Esophagus muscularis mucosa (tissue), 4 donors: ENCODE measurements at regions not wholly inside any gene's neighbourhood (a gene's known extent, or its start where the extent isn't known, plus 50 kb on each side); places are given as distances from the start of the nearest gene placed in this dataset.

Experiments
- DNase-seq: peaks from one replicate; pipeline ENCODE4 v3.0.0-alpha.2; 2017; ENCODE audit errors: extremely low spot score
- H3K27ac ChIP-seq, 4 donors: fragments of 200-600 bp; sonication (generic); replicated peaks in 1 of 4; 1 replicate in 3 of 4; 2 replicates in 1 of 4; pipeline ENCODE4 v1.5.1; 2016 to 2019; ENCODE audit warnings: mild to moderate bottlenecking in 1 of 4
- H3K27me3 ChIP-seq, 4 donors: fragments of 200-600 bp; sonication (generic); one replicate each; pipeline versions ENCODE4 v1.5.1 to v1.6.0; 2016 to 2019
- H3K36me3 ChIP-seq, 4 donors: fragments of 200-600 bp; sonication (generic); one replicate each; pipeline ENCODE4 v1.5.1; 2016 to 2019
- H3K4me1 ChIP-seq, 4 donors: fragments of 200-600 bp; sonication (generic); one replicate each; pipeline ENCODE4 v1.5.1; 2016 to 2019
- H3K4me3 ChIP-seq, 4 donors: fragments of 200-600 bp; sonication (generic); 1 replicate in 2 of 4; 2 replicates in 2 of 4; pipeline ENCODE4 v1.5.1; 2016 to 2019; ENCODE audit warnings: mild to moderate bottlenecking in 4 of 4, moderate library complexity in 1 of 4
- H3K9me3 ChIP-seq, 4 donors: fragments of 200-600 bp; sonication (generic); 1 replicate in 3 of 4; 2 replicates in 1 of 4; pipeline ENCODE4 v1.5.1; 2016 to 2019
- EP300 ChIP-seq: sonication (generic); formaldehyde crosslinking; IDR thresholded peaks from one replicate; pipeline ENCODE4 v1.6.1; 2017; ENCODE audit warnings: antibody characterized with exemption
- POLR2A ChIP-seq: fragments of 450-650 bp; IDR thresholded peaks from one replicate; pipeline ENCODE4 v1.6.1; 2017; ENCODE audit warnings: antibody characterized with exemption, moderate library complexity, mild to moderate bottlenecking, low read depth
- POLR2AphosphoS5 ChIP-seq, 2 donors: sonication (generic); formaldehyde crosslinking; IDR thresholded peaks; one replicate each; pipeline ENCODE4 v1.6.1; 2017; ENCODE audit warnings: antibody characterized with exemption in 2 of 2
- WGBS: methylation state at CpG from one replicate; pipeline ENCODE4 v1.1.5; 2018; 5-methylcytosine and 5-hydroxymethylcytosine counted together
- intact Hi-C: fragments of 100-400 bp; cut with DNase I; formaldehyde crosslinking; loops from one replicate; pipeline ENCODE4 v1.15.1; 2023
- TF ChIP-seq, protein P1 (sequence below), 3 experiments: fragments of 200-600 bp in 2 of 3; fragments of 450-650 bp in 1 of 3; sonication (generic) in 2 of 3; IDR thresholded peaks; one replicate each; pipeline ENCODE4 v1.5.1; 2017 to 2019; ENCODE audit warnings: antibody characterized with exemption in 3 of 3, mild to moderate bottlenecking in 2 of 3, moderate library complexity in 1 of 3

DNA sequence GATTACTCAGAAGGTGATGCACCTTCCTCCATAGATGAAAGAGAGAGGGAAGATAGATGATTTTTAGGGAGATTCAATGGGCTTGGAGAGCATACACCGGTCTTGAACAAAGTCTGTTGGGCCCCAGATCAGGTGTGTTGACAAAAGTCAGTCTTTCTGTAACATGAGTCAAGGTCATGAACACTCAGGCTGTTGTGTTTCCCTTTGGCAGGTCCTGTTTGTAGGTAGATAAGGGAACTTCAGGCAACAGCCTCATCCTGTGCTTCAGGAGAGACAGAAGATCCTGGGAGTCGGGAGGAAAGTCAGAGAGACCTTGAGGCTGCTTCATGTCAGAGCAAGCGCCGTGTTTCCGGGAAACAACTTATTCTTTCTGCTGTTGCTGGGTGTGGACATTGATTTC lies 703.1 kb downstream of the BRD1 start:
- Histone ChIP-seq H3K9me3 (no peaks in the 10 kb centered on the region), H3K27me3 (peaks cover 0 to 23% (median 0%) of the 10 kb centered on the region in 4 donors), H3K36me3 (no peaks in the 10 kb centered on the region), H3K4me3 (no peak overlapping the region), H3K27ac (no peak overlapping the region), H3K4me1 (no peaks in the 10 kb centered on the region)
- no peak for DNase-seq
- no peak for TF ChIP-seq POLR2AphosphoS5 (IDR thresholded peaks at IDR 0.05)
- TF ChIP-seq POLR2A, result no peak
- TF ChIP-seq, protein P1, sequence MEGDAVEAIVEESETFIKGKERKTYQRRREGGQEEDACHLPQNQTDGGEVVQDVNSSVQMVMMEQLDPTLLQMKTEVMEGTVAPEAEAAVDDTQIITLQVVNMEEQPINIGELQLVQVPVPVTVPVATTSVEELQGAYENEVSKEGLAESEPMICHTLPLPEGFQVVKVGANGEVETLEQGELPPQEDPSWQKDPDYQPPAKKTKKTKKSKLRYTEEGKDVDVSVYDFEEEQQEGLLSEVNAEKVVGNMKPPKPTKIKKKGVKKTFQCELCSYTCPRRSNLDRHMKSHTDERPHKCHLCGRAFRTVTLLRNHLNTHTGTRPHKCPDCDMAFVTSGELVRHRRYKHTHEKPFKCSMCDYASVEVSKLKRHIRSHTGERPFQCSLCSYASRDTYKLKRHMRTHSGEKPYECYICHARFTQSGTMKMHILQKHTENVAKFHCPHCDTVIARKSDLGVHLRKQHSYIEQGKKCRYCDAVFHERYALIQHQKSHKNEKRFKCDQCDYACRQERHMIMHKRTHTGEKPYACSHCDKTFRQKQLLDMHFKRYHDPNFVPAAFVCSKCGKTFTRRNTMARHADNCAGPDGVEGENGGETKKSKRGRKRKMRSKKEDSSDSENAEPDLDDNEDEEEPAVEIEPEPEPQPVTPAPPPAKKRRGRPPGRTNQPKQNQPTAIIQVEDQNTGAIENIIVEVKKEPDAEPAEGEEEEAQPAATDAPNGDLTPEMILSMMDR (IDR thresholded peaks at IDR 0.05), result no peak
- no peak for TF ChIP-seq EP300
- intact Hi-C loops, result no loop called here
- WGBS, result 84% methylated on average over 5 of the region's 5 CpGs

DNA sequence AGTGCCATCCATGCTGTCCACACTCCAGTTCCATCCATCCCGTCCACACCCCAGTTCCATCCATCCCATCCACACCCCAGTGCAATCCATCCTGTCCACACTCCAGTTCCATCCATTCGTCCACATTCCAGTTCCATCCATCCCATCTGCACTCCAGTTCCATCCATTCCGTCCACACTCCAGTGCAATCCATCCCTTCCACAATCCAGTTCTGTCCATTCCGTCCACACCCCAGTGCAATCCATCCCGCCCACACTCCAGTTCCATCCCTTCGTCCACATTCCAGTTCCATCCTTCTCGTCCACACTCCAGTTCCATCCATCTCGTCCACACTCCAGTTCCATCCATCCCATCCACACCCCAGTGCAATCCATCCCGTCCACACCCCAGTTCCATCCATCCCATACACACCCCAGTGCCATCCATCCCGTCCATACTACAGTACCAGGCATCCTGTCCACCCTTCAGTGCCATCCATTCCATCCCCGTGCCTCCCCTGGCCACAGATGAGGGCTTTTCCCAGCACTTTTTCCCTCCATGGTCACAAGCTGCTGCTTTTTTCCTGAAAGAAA lies 704.0 kb downstream of the BRD1 start:
- intact Hi-C loops, result no loop called here
- no peaks in the 10 kb centered on the region for H3K36me3 ChIP-seq
- TF ChIP-seq, protein P1 (IDR thresholded peaks at IDR 0.05), result no peak
- no peak for TF ChIP-seq EP300
- TF ChIP-seq POLR2A, result no peak
- TF ChIP-seq POLR2AphosphoS5 (IDR thresholded peaks at IDR 0.05), result no peak
- H3K27me3 ChIP-seq, result peaks cover 0 to 20% (median 0%) of the 10 kb centered on the region in 4 donors
- H3K4me1 ChIP-seq, result no peaks in the 10 kb centered on the region
- H3K9me3 ChIP-seq, result no peaks in the 10 kb centered on the region
- no peak overlapping the region for H3K4me3 ChIP-seq
- no peak overlapping the region for H3K27ac ChIP-seq
- DNase-seq, result no peak
- 77% methylated on average over 11 of the region's 11 CpGs for WGBS

DNA sequence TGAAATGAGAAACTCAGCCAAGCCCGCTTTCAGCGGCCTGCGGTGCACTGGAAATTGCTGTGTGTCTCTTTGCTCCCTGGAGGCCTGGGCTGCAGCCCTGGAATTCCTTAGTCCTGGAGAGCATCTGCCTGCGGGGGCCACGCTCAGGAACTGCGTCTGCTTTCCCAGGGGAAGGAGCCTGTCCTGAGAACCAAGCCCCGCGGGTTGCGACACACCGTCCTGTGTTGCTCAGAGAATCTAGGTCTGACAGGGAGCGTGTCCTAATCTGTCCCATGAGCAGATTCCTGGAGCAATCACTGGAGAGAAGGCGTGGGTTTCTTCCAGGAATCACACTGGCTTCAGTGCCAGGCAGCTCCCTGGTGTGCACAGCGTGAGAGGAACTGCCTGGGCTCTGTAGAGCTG lies 708.1 kb downstream of the BRD1 start:
- DNase-seq, result no peak
- no peaks in the 10 kb centered on the region for H3K4me1 ChIP-seq
- no peak overlapping the region for H3K27ac ChIP-seq
- TF ChIP-seq, protein P1 (IDR thresholded peaks at IDR 0.05), result no peak
- no peak for TF ChIP-seq POLR2A
- TF ChIP-seq EP300, result no peak
- TF ChIP-seq POLR2AphosphoS5 (IDR thresholded peaks at IDR 0.05), result no peak
- H3K4me3 ChIP-seq, result no peak overlapping the region
- H3K9me3 ChIP-seq, result no peaks in the 10 kb centered on the region
- H3K36me3 ChIP-seq, result no peaks in the 10 kb centered on the region
- H3K27me3 ChIP-seq, result peaks cover 0 to 17% (median 0%) of the 10 kb centered on the region in 4 donors
- 41% methylated on average over 13 of the region's 13 CpGs for WGBS
- intact Hi-C loops, result no loop called here

DNA sequence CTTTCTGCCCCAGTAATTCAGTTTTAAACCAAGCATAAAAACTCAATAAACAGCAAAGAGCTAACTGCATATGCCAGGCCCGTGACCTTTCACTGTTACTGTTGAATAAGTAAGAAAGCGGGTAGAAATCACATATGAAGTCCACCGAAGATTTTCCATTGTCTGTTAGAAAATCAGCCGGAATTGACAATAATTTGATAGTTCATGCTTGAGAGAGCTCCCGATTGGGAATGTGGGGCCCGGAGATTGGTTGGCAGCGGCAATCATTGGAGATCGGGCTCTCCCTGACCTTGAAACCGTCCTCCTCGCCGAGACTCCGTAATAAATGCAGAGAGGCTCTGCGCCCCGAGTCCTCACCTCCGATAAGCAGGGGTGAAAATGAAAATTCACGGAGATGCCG lies 709.6 kb downstream of the BRD1 start:
- Histone ChIP-seq H3K27me3 (peaks cover 0 to 8% (median 0%) of the 10 kb centered on the region in 4 donors), H3K4me1 (no peaks in the 10 kb centered on the region), H3K27ac (no peak overlapping the region), H3K36me3 (no peaks in the 10 kb centered on the region), H3K4me3 (no peak overlapping the region), H3K9me3 (no peaks in the 10 kb centered on the region)
- 94% methylated on average over 17 of the region's 17 CpGs for WGBS
- intact Hi-C loops, result no loop called here
- no peak for TF ChIP-seq POLR2A
- no peak for TF ChIP-seq EP300
- TF ChIP-seq POLR2AphosphoS5 (IDR thresholded peaks at IDR 0.05), result no peak
- TF ChIP-seq, protein P1 (IDR thresholded peaks at IDR 0.05), result no peak
- no peak for DNase-seq

DNA sequence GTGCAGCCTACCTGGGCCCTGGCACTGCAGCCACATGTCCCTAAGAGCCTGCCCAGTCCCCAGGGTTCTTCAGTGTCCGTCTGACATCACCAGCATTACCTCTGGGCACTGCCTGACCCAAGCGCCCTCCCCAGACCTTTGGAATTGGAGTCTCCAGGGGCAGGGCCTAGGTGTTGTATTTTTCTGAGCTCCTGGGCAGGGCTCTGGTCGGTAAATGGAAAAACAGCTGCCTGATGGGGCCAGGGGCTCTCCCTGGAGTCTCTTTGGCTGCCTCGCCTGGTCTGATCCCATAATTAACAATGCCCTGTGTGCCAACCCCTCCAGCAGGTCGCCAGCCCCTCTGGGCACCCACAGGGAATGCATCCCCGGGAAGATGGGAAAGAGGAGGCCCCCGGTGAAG lies 710.2 kb downstream of the BRD1 start:
- H3K4me1 ChIP-seq, result no peaks in the 10 kb centered on the region
- no peak for DNase-seq
- H3K9me3 ChIP-seq, result no peaks in the 10 kb centered on the region
- intact Hi-C loops, result no loop called here
- TF ChIP-seq, protein P1 (IDR thresholded peaks at IDR 0.05), result no peak
- TF ChIP-seq POLR2AphosphoS5 (IDR thresholded peaks at IDR 0.05) (no peak), EP300 (no peak), POLR2A (no peak)
- WGBS, result 84% methylated on average over 7 of the region's 7 CpGs
- H3K27me3 ChIP-seq, result peaks cover 0 to 12% (median 0%) of the 10 kb centered on the region in 4 donors
- no peaks in the 10 kb centered on the region for H3K36me3 ChIP-seq
- H3K27ac ChIP-seq, result no peak overlapping the region
- no peak overlapping the region for H3K4me3 ChIP-seq
